GM21529 (cell line): ENCODE measurements at regions not wholly inside any gene's neighbourhood (a gene's known extent, or its start where the extent isn't known, plus 50 kb on each side); places are given as distances from the start of the nearest gene placed in this dataset.
"Not testable (repeated sequence)": the region's sequence is repeated elsewhere in the genome, so short reads cannot be mapped to it uniquely, and the experiment has no call there.

Experiments
- ATAC-seq: cut with Tn5 transposase; IDR thresholded peaks from one replicate; pipeline ENCODE4 v1.9.1; 2021; ENCODE audit not compliant: unreplicated experiment

GRCh38 chr19:28638445-28638844, 574.5 kb downstream of the UQCRFS1 start:
- ATAC-seq, result no peak

- ATAC-seq, result no peak
Observed at GRCh38 chr19:28636706-28637105, 576.2 kb downstream of the UQCRFS1 start.

- ATAC-seq, result no peak
Observed at GRCh38 chr19:28636016-28636629, 576.8 kb downstream of the UQCRFS1 start.

GRCh38 chr19:28634837-28635236, 578.1 kb downstream of the UQCRFS1 start:
- no peak for ATAC-seq

- ATAC-seq, result no peak
Observed at GRCh38 chr19:28634019-28634328, 579.0 kb downstream of the UQCRFS1 start.

GRCh38 chr19:28633319-28634018, 579.5 kb downstream of the UQCRFS1 start:
- no peak for ATAC-seq

- ATAC-seq, result no peak
Observed at GRCh38 chr19:28632371-28633080, 580.4 kb downstream of the UQCRFS1 start.

GRCh38 chr19:28631961-28632360, 581.0 kb downstream of the UQCRFS1 start:
- no peak for ATAC-seq

GRCh38 chr19:28627669-28628068, 585.3 kb downstream of the UQCRFS1 start:
- ATAC-seq, result no peak

GRCh38 chr19:28626407-28626806, 586.5 kb downstream of the UQCRFS1 start:
- ATAC-seq, result not testable (repeated sequence)

GRCh38 chr19:28619816-28620429, 593.0 kb downstream of the UQCRFS1 start:
- ATAC-seq, result no peak

- ATAC-seq, result no peak
Observed at GRCh38 chr19:28618504-28618903, 594.4 kb downstream of the UQCRFS1 start.

GRCh38 chr19:28615966-28616365, 597.0 kb downstream of the UQCRFS1 start:
- no peak for ATAC-seq

- no peak for ATAC-seq
Observed at GRCh38 chr19:28615546-28615916, 597.4 kb downstream of the UQCRFS1 start.

GRCh38 chr19:28614634-28615545, 598.1 kb downstream of the UQCRFS1 start:
- no peak for ATAC-seq

- no peak for ATAC-seq
Observed at GRCh38 chr19:28612275-28612769, 600.6 kb downstream of the UQCRFS1 start.

GRCh38 chr19:28611227-28611914, 601.6 kb downstream of the UQCRFS1 start:
- ATAC-seq, result not testable (repeated sequence)

- no peak for ATAC-seq
Observed at GRCh38 chr19:28610731-28611130, 602.2 kb downstream of the UQCRFS1 start.

- ATAC-seq, result no peak
Observed at GRCh38 chr19:28609944-28610343, 603.0 kb downstream of the UQCRFS1 start.

GRCh38 chr19:28609091-28609755, 603.7 kb downstream of the UQCRFS1 start:
- no peak for ATAC-seq
